ENCODE measurements at regions not wholly inside any gene's neighbourhood (a gene's known extent, or its start where the extent isn't known, plus 50 kb on each side); places are given as distances from the start of the nearest gene placed in this dataset.

DNA sequence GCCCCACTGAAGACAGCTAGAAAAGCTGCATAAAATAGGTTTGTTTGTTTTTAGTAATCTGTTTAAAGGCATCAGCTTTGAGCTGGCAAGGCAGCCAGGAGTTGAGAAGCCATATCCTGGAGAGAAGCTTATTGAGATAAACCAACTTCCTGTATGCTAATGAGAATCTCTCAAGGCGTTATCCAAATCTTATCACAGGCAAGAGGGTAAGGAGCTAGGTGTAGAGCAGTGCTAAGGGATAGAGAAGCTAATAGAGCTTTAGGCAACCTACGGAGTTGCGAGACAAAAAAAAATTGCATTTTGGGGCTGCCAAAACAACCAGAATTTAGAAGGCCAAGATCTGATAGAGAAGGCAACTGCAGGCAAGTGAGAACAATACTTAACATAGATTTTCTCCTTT, 641.6 kb downstream of the SH2D4B start:
- Histone ChIP-seq H3K4me2 (ENCODE audit: low read length) (no peak overlapping the region), H3K4me1 (ENCODE audit: control insufficient read depth, low read length) (no peaks in the 10 kb centered on the region), H3K27me3 (ENCODE audit: control insufficient read depth, low read length) (no peaks in the 10 kb centered on the region), H3K4me3 (ENCODE audit: low read length) (no peak overlapping the region), H3K79me2 (ENCODE audit: control insufficient read depth, low read length) (no peaks in the 10 kb centered on the region), H3K9me3 (ENCODE audit: control insufficient read depth, insufficient read depth, low read length) (no peaks in the 10 kb centered on the region), H4K20me1 (ENCODE audit: control insufficient read depth, insufficient read depth, low read depth, low read length) (no peaks in the 10 kb centered on the region), H3K9me2 (replicated peaks; ENCODE audit: control insufficient read depth, low read length) (no peaks in the 10 kb centered on the region), H3K36me3 (ENCODE audit: control insufficient read depth, low read length) (no peaks in the 10 kb centered on the region), H3K27ac (ENCODE audit: low read depth, low read length) (no peak overlapping the region), H3F3A (ENCODE audit: control insufficient read depth, insufficient read depth) (no peaks in the 10 kb centered on the region)
- no peak for TF ChIP-seq CTCF (IDR thresholded peaks at IDR 0.05; ENCODE audit: low read depth, low read length, poor library complexity, severe bottlenecking)
- TF ChIP-seq EZH2phosphoT487 (IDR thresholded peaks at IDR 0.05; ENCODE audit: borderline replicate concordance, low read length) = no peak

DNA sequence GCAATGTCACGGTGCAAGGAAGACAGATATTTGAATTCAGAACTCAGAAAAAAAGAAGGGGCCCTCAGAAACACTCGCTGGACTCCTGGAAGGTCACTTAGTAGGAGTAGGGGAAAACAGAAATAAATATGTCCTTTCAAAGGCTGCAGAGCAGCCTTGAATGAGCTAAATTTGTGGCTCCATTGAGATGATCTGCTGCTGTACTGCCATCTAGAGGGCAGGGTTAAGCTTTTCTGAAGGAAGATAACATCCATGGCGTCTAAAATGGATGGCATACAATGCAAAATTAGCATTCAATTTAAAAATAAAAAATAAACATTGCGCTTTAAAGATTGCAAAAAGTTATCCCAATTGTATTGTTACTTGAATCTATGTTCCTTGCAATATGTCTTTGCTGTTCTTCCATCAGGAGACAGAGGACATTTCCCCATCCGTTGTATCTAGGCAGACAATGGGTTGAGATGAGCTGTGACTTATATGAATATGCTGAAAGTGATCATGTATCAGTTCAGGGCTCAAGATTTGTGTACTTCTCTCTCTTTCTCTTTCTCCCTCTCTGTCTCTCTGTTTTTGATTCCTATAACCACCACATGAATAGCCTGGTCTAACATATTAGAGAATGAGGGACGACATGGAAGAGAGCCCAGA, 642.2 kb downstream of the SH2D4B start:
- H3K4me1 ChIP-seq (ENCODE audit: control insufficient read depth, low read length) = no peaks in the 10 kb centered on the region
- no peak overlapping the region for H3K4me2 ChIP-seq (ENCODE audit: low read length)
- H3K9me3 ChIP-seq (ENCODE audit: control insufficient read depth, insufficient read depth, low read length) = no peaks in the 10 kb centered on the region
- no peaks in the 10 kb centered on the region for H4K20me1 ChIP-seq (ENCODE audit: control insufficient read depth, insufficient read depth, low read depth, low read length)
- H3K27me3 ChIP-seq (ENCODE audit: control insufficient read depth, low read length) = no peaks in the 10 kb centered on the region
- H3F3A ChIP-seq (ENCODE audit: control insufficient read depth, insufficient read depth) = no peaks in the 10 kb centered on the region
- no peaks in the 10 kb centered on the region for H3K79me2 ChIP-seq (ENCODE audit: control insufficient read depth, low read length)
- H3K36me3 ChIP-seq (ENCODE audit: control insufficient read depth, low read length) = no peaks in the 10 kb centered on the region
- H3K9me2 ChIP-seq (replicated peaks; ENCODE audit: control insufficient read depth, low read length) = no peaks in the 10 kb centered on the region
- TF ChIP-seq EZH2phosphoT487 (IDR thresholded peaks at IDR 0.05; ENCODE audit: borderline replicate concordance, low read length) = no peak
- TF ChIP-seq CTCF (IDR thresholded peaks at IDR 0.05; ENCODE audit: low read depth, low read length, poor library complexity, severe bottlenecking) = peak; percentile 51
- no peak overlapping the region for H3K4me3 ChIP-seq (ENCODE audit: low read length)
- no peak overlapping the region for H3K27ac ChIP-seq (ENCODE audit: low read depth, low read length)

DNA sequence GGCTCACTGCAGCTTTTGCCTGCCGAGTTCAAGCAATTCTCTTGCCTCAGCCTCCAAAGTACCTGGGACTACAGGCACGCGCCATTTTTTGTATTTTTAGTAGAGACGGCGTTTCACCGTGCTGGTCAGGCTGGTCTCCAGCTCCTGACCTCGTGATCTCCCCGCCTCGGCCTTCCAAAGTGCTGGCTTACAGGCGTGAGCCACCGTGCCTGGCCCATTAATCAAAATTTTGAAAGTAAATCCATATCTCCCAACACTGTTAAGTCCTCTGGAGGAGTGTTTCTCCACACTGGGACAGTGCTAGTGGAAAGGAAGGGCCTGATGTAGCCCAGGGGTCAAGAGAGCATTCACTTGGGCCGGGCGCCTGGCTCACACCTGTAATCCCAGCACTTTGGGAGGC, 644.6 kb downstream of the SH2D4B start:
- Histone ChIP-seq H4K20me1 (ENCODE audit: control insufficient read depth, insufficient read depth, low read depth, low read length) (no peaks in the 10 kb centered on the region), H3K27me3 (ENCODE audit: control insufficient read depth, low read length) (no peaks in the 10 kb centered on the region), H3K79me2 (ENCODE audit: control insufficient read depth, low read length) (no peaks in the 10 kb centered on the region), H3K4me2 (ENCODE audit: low read length) (no peak overlapping the region), H3K9me3 (ENCODE audit: control insufficient read depth, insufficient read depth, low read length) (no peaks in the 10 kb centered on the region), H3K4me3 (ENCODE audit: low read length) (no peak overlapping the region), H3K4me1 (ENCODE audit: control insufficient read depth, low read length) (no peaks in the 10 kb centered on the region), H3K9me2 (replicated peaks; ENCODE audit: control insufficient read depth, low read length) (no peaks in the 10 kb centered on the region), H3K36me3 (ENCODE audit: control insufficient read depth, low read length) (no peaks in the 10 kb centered on the region), H3F3A (ENCODE audit: control insufficient read depth, insufficient read depth) (no peaks in the 10 kb centered on the region), H3K27ac (ENCODE audit: low read depth, low read length) (no peak overlapping the region)
- no peak for TF ChIP-seq EZH2phosphoT487 (IDR thresholded peaks at IDR 0.05; ENCODE audit: borderline replicate concordance, low read length)
- TF ChIP-seq CTCF (IDR thresholded peaks at IDR 0.05; ENCODE audit: low read depth, low read length, poor library complexity, severe bottlenecking) = no peak

Data from DOHH2 (cell line).